Spinal cord (tissue), 9 donors: ENCODE measurements at regions not wholly inside any gene's neighbourhood (a gene's known extent, or its start where the extent isn't known, plus 50 kb on each side); places are given as distances from the start of the nearest gene placed in this dataset.

Source experiments
- DNase-seq, 6 donors: peaks; one replicate each; pipeline versions ENCODE4 v3.0.0 to v3.0.0-alpha.2; 2013 to 2015; ENCODE audit warnings: low spot score in 6 of 6, low read depth in 4 of 6
- H3K27ac ChIP-seq: one replicate; pipeline ENCODE4 v1.5.1; 2013; ENCODE audit warnings: low read depth, low read length, control low read depth
- H3K27me3 ChIP-seq: one replicate; pipeline ENCODE4 v1.6.1; 2013; ENCODE audit warnings: low read length; ENCODE audit not compliant: control insufficient read depth, insufficient read depth
- H3K36me3 ChIP-seq: one replicate; pipeline ENCODE4 v1.6.1; 2013; ENCODE audit warnings: low read length; ENCODE audit not compliant: control insufficient read depth, insufficient read depth
- H3K4me1 ChIP-seq: one replicate; pipeline ENCODE4 v1.6.1; 2013; ENCODE audit warnings: low read length; ENCODE audit not compliant: control insufficient read depth, insufficient read depth
- H3K4me3 ChIP-seq: one replicate; pipeline ENCODE4 v1.5.1; 2013; ENCODE audit warnings: low read depth, low read length, control low read depth
- H3K9me3 ChIP-seq: one replicate; pipeline ENCODE4 v1.6.1; 2013; ENCODE audit warnings: low read length; ENCODE audit not compliant: control insufficient read depth, insufficient read depth
- WGBS: methylation state at CpG from one replicate; pipeline ENCODE4 v1.1.5; 2013; ENCODE audit warnings: missing lambda C conversion rate; ENCODE audit not compliant: insufficient coverage; 5-methylcytosine and 5-hydroxymethylcytosine counted together
- donor health status: healthy.

DNA sequence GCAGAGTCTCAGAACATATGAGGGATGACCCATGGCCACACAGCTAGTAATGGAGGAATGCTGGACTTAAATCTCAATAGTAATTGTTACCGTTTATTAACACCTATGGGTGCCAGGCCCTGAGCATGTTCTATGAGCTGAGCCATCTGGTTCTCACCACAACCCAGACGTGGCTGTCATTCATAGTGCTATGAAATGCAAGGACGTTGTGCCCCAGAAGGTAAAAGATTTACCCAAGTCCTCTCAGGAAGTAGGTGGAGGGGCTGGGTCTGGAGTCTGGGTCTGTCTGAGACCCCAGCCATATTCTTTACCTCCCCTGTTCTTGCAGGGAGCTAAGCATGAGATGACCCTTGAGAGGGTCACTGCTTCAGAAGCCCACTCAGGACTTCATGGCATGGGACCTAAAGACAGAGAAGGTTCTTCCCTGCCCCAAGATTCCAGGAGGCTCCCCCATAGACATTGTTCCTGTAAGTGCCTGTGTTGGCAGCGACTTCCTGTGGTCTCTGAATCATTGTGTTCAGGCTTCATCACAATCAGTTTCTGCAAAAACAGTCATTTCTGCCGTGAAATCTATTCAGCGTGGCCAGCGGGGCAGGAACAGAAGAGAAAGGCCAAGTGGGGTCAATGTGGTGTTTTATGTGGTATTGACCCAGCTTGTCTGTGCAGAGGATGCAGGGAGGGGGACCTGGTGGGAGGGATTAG is 475.4 kb downstream of the PTPRU start:
- H3K36me3 ChIP-seq, result no peaks in the 10 kb centered on the region
- no peaks in the 10 kb centered on the region for H3K9me3 ChIP-seq
- DNase-seq, result no peak
- H3K4me1 ChIP-seq, result peaks cover 27% of the 10 kb centered on the region
- H3K4me3 ChIP-seq, result no peak overlapping the region
- H3K27me3 ChIP-seq, result no peaks in the 10 kb centered on the region
- 39% methylated on average over 4 of the region's 7 CpGs for WGBS
- no peak overlapping the region for H3K27ac ChIP-seq

DNA sequence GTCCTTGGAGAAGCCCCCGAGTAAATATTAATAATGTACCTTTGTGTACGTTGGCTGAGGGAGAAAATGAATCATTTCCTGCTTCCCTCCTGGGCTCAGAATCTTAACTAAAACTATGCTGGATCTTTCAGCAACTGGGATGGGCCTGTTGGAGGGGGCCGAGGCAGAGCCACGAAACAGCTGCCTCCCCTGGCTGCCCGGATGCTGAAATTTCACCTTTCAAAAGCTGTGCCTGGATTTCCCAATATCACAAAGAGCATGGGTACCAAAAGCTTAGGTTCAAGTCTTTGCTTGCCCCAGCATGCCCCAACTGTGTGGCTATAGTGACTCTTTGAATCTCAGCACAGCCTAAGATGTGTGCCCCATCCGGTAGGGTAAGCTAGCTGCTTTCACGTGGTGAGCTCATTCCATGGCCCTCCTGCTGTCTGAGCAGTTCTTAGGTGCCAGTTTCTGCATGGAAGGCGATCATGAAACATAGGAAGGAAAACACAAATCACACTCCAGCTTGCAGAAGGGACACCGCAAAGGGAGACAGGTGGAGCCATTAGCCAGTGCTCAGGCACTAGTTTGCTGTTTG is 473.5 kb downstream of the PTPRU start:
- 56% methylated on average over 7 of the region's 9 CpGs for WGBS
- peak in 2 of 6 donors; percentile 44 to 67 for DNase-seq

DNA sequence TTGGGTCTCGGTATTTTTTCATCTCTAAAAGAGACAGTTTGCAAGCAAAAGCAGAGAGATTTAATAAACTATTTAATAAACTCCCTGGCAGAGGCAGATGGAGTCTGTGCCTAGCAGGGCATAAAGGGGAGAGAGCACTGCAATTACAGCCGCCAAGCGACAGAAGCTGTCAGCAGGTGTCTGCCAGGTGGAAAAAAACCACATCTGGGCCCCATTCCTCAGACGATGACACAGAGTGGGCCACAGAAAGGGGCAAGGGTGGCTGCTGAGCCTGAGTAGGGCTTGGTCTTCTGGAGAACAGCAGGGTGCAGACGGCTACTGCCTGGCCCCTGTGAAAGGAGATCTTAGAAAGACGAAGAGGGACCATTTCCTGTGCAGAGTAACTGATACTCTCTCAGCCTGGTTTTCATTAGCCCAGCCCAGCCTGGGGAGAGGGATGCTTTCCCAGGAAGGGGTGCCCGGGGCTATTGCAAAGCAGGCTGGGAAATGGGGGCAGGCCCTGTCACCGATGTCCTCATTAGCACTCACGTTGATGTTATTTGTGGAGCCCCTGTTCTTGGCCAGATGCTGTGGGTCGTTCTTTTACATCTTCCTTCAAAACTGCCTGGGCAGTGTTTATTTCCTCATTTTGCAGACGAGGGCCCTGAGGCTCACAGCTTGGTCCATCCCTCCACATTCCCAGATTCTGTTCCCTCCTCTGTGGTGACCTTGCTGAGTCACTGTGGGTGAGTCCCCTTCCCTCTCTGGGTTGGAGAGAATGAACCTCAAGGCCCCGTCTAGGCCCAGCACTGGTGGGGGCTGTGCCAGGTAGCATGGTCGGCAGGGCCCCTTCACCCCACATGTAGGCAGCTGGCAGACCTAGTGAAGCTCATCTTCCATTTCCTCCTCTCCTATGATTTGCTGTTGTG is 472.7 kb downstream of the PTPRU start:
- Histone ChIP-seq H3K27ac (peak overlapping the region; percentile 76), H3K9me3 (no peaks in the 10 kb centered on the region), H3K4me3 (no peak overlapping the region), H3K27me3 (no peaks in the 10 kb centered on the region), H3K36me3 (no peaks in the 10 kb centered on the region), H3K4me1 (peaks cover 30% of the 10 kb centered on the region)
- whole genome bisulfite sequencing, result 26% methylated on average over 9 of the region's 13 CpGs
- peak in 2 of 6 donors; percentile 49 to 81 for DNase-seq

More for the DNA sequence above, 473.5 kb downstream of the PTPRU start:
- no peaks in the 10 kb centered on the region for H3K27me3 ChIP-seq
- H3K9me3 ChIP-seq, result no peaks in the 10 kb centered on the region
- H3K36me3 ChIP-seq, result no peaks in the 10 kb centered on the region
- H3K27ac ChIP-seq, result peak overlapping the region; percentile 76
- H3K4me3 ChIP-seq, result no peak overlapping the region
- peaks cover 30% of the 10 kb centered on the region for H3K4me1 ChIP-seq

DNA sequence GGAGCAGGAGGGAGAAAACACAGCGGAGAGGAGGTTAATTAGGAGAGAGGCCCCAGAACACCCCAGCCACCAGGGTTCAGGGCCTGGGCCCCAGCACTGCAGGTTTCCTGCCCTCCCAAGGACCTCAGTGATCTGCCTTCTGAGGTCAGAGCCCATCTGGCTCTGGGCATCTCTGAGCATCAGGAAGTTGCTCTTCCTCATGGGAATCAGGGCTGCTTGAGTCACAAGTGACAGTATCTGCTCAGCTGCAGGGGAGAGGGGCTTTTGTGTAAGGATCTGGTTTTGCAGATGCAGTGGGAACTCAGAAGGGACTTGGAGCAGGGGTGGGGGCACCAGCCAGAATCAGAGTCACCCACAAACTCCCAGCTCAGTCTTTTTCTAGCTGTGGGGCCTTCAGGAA is 472.1 kb downstream of the PTPRU start:
- WGBS, result no CpG with 5 or more reads among the region's 1 CpG
- H3K27ac ChIP-seq, result peak overlapping the region; percentile 76
- H3K4me1 ChIP-seq, result peaks cover 34% of the 10 kb centered on the region
- H3K4me3 ChIP-seq, result no peak overlapping the region
- no peak for DNase-seq
- H3K27me3 ChIP-seq, result no peaks in the 10 kb centered on the region
- no peaks in the 10 kb centered on the region for H3K36me3 ChIP-seq
- no peaks in the 10 kb centered on the region for H3K9me3 ChIP-seq

DNA sequence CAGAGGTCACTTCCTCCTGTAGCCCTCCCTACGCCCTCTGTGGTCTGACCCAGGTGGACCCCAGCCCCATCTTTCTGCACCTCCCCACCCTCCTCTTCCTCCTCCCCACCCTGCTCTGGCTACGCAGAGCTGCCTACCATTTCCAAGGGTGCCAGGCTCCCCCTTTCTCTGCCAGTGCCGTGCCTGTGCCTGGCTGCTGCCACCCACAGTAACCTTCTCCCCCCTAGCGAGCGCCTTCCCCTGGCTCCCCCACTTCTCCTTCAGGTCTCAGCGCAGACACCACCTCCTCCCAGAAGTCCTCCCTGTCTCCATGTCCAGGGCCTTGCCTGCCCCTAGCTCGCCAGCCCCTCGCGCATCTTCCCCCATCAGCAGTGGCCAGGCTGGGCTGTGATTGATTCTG is 471.5 kb downstream of the PTPRU start:
- H3K4me1 ChIP-seq, result peaks cover 34% of the 10 kb centered on the region
- no peak overlapping the region for H3K4me3 ChIP-seq
- H3K27me3 ChIP-seq, result no peaks in the 10 kb centered on the region
- no peaks in the 10 kb centered on the region for H3K9me3 ChIP-seq
- WGBS, result 91% methylated on average over 7 of the region's 9 CpGs
- no peak for DNase-seq
- H3K36me3 ChIP-seq, result no peaks in the 10 kb centered on the region
- H3K27ac ChIP-seq, result no peak overlapping the region

DNA sequence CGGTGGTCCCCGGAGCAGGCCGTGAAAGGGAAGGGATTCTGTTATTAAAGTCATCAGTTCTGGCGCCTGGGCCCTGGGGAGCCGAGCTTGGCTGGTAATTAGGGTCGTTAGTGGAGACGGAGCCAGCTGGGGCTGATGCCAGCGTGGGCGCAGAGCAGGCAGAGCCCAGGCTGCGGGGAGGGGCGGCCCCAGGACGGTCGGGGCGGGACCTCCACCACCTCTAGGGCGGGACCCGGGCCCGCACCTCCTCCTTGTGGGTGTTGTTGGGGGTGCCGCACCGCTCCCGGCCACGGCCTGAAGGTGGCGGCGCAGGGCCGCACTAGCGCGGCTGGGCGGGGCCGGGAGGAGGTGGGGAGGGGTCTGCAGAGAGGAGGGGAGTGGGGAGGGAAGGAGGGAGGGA is 470.6 kb downstream of the PTPRU start:
- H3K27me3 ChIP-seq, result no peaks in the 10 kb centered on the region
- peak in 3 of 6 donors; percentile 35 to 91 (median 84) for DNase-seq
- 2% methylated on average over 22 of the region's 28 CpGs for WGBS
- H3K36me3 ChIP-seq, result no peaks in the 10 kb centered on the region
- peaks cover 34% of the 10 kb centered on the region for H3K4me1 ChIP-seq
- no peak overlapping the region for H3K4me3 ChIP-seq
- no peaks in the 10 kb centered on the region for H3K9me3 ChIP-seq
- H3K27ac ChIP-seq, result no peak overlapping the region

DNA sequence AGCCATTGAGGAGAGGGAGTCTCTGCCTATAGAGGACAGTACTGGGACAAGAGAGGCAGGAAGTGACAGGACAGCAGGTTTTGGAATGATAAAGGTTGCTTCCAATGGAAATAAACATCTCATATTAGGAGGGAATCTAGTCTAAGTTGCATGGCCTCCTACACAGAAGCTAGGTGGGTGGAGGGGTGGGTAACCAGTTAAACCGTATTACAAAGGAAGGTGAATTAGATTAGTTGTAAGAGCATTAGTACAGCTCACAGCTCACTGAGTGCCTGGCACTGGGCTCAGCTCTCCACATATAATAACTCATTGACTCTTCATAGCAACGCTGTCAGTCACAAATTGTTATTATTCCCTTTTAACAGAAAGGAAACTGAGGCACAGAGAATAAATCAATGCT is 468.1 kb downstream of the PTPRU start:
- no peak overlapping the region for H3K27ac ChIP-seq
- H3K27me3 ChIP-seq, result no peaks in the 10 kb centered on the region
- H3K4me1 ChIP-seq, result peaks cover 29% of the 10 kb centered on the region
- no CpG with 5 or more reads among the region's 2 CpGs for WGBS
- DNase-seq, result no peak
- H3K36me3 ChIP-seq, result no peaks in the 10 kb centered on the region
- H3K4me3 ChIP-seq, result no peak overlapping the region
- no peaks in the 10 kb centered on the region for H3K9me3 ChIP-seq

DNA sequence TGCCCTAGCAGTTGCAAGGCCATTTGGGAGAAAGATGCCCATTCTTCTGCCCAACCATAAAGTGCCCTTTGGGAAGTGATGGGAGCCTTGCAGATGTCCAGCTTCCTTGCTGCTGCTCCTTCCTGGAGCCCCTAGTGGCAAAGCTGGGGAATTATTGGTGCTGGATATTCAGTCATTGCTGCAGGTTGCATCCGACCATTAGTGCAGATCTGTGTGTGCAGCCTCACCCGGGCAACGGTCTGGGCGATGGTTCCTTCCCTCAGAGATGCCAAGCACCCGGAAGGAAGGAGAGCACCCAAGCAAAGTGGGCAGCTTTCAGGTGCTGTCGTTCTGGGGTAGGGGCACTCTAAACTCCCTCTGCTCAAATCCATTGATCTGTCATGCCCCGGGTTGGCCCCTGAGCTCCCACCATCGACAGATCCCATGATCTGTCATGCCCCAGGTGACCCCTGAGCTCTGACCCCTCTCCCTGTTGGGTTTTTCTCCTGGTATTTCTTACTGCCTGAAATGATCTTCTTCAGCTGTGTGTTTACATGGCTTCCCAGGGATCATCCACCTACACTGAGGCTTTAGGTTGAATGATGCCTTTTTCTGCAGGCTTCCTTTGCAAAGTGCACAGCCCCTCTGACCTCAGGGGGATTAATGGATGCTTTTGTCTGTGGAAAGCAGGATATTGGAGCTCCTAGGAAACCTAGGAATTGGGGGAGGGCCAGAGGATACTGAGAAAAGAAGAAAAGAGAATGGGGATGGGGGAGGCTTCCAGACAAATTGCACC is 467.5 kb downstream of the PTPRU start:
- no peak overlapping the region for H3K27ac ChIP-seq
- WGBS, result 18% methylated on average over 8 of the region's 8 CpGs
- H3K9me3 ChIP-seq, result no peaks in the 10 kb centered on the region
- no peaks in the 10 kb centered on the region for H3K36me3 ChIP-seq
- H3K4me1 ChIP-seq, result peaks cover 25% of the 10 kb centered on the region
- H3K27me3 ChIP-seq, result no peaks in the 10 kb centered on the region
- peak in 2 of 6 donors; percentile 59 to 84 for DNase-seq
- H3K4me3 ChIP-seq, result no peak overlapping the region

DNA sequence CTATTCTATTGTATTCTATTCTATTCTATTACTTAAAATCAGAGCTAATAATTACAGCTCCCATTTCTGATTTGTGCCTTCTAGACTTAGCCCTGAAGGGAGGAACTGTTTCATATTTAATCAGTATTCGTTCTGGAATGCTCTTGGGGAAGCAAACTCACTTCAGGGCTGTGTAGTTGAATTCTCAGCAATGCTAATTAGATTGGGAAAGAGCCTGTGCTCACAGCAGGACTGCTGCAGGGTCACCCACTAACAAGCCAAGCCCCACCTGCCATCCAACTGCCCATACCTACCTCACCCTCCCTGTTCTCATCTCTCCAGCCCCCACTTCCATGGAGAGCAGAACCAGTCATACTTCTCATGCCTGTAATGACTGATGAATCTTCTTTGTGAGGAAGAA is 464.2 kb downstream of the PTPRU start:
- no peak for DNase-seq
- 20% methylated on average over 1 of the region's 1 CpG for WGBS
- Histone ChIP-seq H3K36me3 (no peaks in the 10 kb centered on the region), H3K27ac (no peak overlapping the region), H3K9me3 (no peaks in the 10 kb centered on the region), H3K4me1 (peaks cover 22% of the 10 kb centered on the region), H3K27me3 (no peaks in the 10 kb centered on the region), H3K4me3 (no peak overlapping the region)
